ENCODE measurements at regions not wholly inside any gene's neighbourhood (a gene's known extent, or its start where the extent isn't known, plus 50 kb on each side); places are given as distances from the start of the nearest gene placed in this dataset.

DNA sequence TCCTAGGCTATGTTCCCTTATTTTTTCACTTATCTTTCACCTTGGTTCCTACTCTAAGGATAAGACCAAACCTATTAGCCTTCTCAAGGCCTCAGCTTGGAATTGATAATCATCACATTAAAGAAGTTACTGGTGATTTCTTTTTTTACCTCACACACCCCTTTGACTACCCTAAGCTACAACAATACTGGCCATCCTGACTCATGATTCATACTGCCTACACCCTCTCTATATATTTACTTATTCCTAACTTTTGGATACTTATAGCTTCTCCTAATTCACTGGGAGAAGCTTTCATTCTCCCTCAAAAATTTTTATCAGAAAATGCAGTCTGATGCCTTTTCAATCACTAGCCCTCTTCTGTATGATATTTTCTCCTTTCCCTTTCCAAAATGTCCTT, 256.1 kb downstream of the TBX18 start:
- Histone ChIP-seq H3K36me3 (ENCODE audit: control insufficient read depth in 2 of 2, extremely low read depth in 1 of 2, insufficient read depth in 2 of 2, low read length in 2 of 2) (no peaks in the 10 kb centered on the region), H3K4me3 (ENCODE audit: control insufficient read depth in 2 of 3, extremely low read depth in 1 of 3, insufficient read depth in 2 of 3, low read depth in 1 of 3, low read length in 3 of 3) (no peak overlapping the region), H3K4me2 (ENCODE audit: control insufficient read depth, extremely low read depth, insufficient read depth, low read depth, low read length) (no peak overlapping the region), H2AFZ (ENCODE audit: control insufficient read depth, low read length) (no peak overlapping the region), H3K9ac (ENCODE audit: control insufficient read depth, extremely low read depth, insufficient read depth, low read length) (no peak overlapping the region), H3K27ac (ENCODE audit: control insufficient read depth, insufficient read depth, low read length) (no peak overlapping the region), H3K9me1 (ENCODE audit: control insufficient read depth, extremely low read depth, insufficient read depth, low read length) (no peaks in the 10 kb centered on the region), H3K27me3 (ENCODE audit: control insufficient read depth, extremely low read depth, insufficient read depth, low read length) (no peaks in the 10 kb centered on the region), H3K9me3 (ENCODE audit: control insufficient read depth, low read depth, low read length) (no peaks in the 10 kb centered on the region), H3K79me2 (ENCODE audit: control insufficient read depth, insufficient read depth, low read length) (no peaks in the 10 kb centered on the region), H4K20me1 (ENCODE audit: control insufficient read depth, extremely low read depth, insufficient read depth, low read length) (no peaks in the 10 kb centered on the region), H3K4me1 (ENCODE audit: control insufficient read depth, extremely low read depth, insufficient read depth, low read length) (no peaks in the 10 kb centered on the region)
- TF ChIP-seq EZH2 (IDR thresholded peaks at IDR 0.05; ENCODE audit: low read length): no peak
- TF ChIP-seq, protein P1, sequence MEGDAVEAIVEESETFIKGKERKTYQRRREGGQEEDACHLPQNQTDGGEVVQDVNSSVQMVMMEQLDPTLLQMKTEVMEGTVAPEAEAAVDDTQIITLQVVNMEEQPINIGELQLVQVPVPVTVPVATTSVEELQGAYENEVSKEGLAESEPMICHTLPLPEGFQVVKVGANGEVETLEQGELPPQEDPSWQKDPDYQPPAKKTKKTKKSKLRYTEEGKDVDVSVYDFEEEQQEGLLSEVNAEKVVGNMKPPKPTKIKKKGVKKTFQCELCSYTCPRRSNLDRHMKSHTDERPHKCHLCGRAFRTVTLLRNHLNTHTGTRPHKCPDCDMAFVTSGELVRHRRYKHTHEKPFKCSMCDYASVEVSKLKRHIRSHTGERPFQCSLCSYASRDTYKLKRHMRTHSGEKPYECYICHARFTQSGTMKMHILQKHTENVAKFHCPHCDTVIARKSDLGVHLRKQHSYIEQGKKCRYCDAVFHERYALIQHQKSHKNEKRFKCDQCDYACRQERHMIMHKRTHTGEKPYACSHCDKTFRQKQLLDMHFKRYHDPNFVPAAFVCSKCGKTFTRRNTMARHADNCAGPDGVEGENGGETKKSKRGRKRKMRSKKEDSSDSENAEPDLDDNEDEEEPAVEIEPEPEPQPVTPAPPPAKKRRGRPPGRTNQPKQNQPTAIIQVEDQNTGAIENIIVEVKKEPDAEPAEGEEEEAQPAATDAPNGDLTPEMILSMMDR (optimal IDR thresholded peaks at IDR 0.05 in 1 of 3, IDR thresholded peaks at IDR 0.05 in 1 of 3, conservative IDR thresholded peaks at IDR 0.05 in 1 of 3; ENCODE audit: extremely low read depth in 1 of 3, insufficient read depth in 2 of 3, low read length in 3 of 3): no peak
- DNase-seq (ENCODE audit: low read depth, low spot score): no peak
- no peak for FAIRE-seq
- dilution Hi-C loops (cut with MboI; ENCODE audit: extremely low pct_ligation_motif_present, low sequenced_read_pairs): no loop called here

DNA sequence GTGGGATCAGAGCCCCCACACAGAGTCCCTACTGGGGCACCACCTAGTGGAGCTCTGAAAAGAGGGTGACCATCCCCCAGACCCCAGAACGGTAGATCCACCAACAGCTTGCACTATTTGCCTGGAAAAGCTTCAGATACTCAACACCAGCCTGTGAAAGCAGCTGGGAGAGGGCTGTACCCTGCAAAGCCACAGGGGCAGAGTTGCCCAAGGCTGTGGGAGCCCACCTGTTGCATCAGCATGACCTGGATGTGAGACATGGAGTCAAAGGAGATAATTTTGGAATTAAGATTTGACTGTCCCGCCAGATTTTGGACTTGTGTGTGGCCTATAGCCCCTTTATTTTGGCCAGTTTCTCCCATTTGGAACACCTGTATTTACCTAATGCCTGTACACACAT, 260.4 kb downstream of the TBX18 start:
- H3K27me3 ChIP-seq (ENCODE audit: control insufficient read depth, extremely low read depth, insufficient read depth, low read length): no peaks in the 10 kb centered on the region
- H3K27ac ChIP-seq (ENCODE audit: control insufficient read depth, insufficient read depth, low read length): no peak overlapping the region
- DNase-seq (ENCODE audit: low read depth, low spot score) (no peak), FAIRE-seq (no peak)
- no peaks in the 10 kb centered on the region for H3K9me3 ChIP-seq (ENCODE audit: control insufficient read depth, low read depth, low read length)
- no peaks in the 10 kb centered on the region for H3K79me2 ChIP-seq (ENCODE audit: control insufficient read depth, insufficient read depth, low read length)
- no peak overlapping the region for H3K4me2 ChIP-seq (ENCODE audit: control insufficient read depth, extremely low read depth, insufficient read depth, low read depth, low read length)
- H3K9me1 ChIP-seq (ENCODE audit: control insufficient read depth, extremely low read depth, insufficient read depth, low read length): no peaks in the 10 kb centered on the region
- dilution Hi-C loops (cut with MboI; ENCODE audit: extremely low pct_ligation_motif_present, low sequenced_read_pairs): no loop called here
- H3K4me1 ChIP-seq (ENCODE audit: control insufficient read depth, extremely low read depth, insufficient read depth, low read length): no peaks in the 10 kb centered on the region
- TF ChIP-seq, protein P1 (optimal IDR thresholded peaks at IDR 0.05 in 1 of 3, IDR thresholded peaks at IDR 0.05 in 1 of 3, conservative IDR thresholded peaks at IDR 0.05 in 1 of 3; ENCODE audit: extremely low read depth in 1 of 3, insufficient read depth in 2 of 3, low read length in 3 of 3): no peak
- TF ChIP-seq EZH2 (IDR thresholded peaks at IDR 0.05; ENCODE audit: low read length): no peak
- no peak overlapping the region for H3K4me3 ChIP-seq (ENCODE audit: control insufficient read depth in 2 of 3, extremely low read depth in 1 of 3, insufficient read depth in 2 of 3, low read depth in 1 of 3, low read length in 3 of 3)
- H3K9ac ChIP-seq (ENCODE audit: control insufficient read depth, extremely low read depth, insufficient read depth, low read length): no peak overlapping the region
- no peak overlapping the region for H2AFZ ChIP-seq (ENCODE audit: control insufficient read depth, low read length)
- H4K20me1 ChIP-seq (ENCODE audit: control insufficient read depth, extremely low read depth, insufficient read depth, low read length): no peaks in the 10 kb centered on the region
- H3K36me3 ChIP-seq (ENCODE audit: control insufficient read depth in 2 of 2, extremely low read depth in 1 of 2, insufficient read depth in 2 of 2, low read length in 2 of 2): no peaks in the 10 kb centered on the region

All from keratinocyte (primary cell).